ENCODE measurements at regions not wholly inside any gene's neighbourhood (a gene's known extent, or its start where the extent isn't known, plus 50 kb on each side); places are given as distances from the start of the nearest gene placed in this dataset.

- no peak for TF ChIP-seq TAF1 (IDR thresholded peaks at IDR 0.05; ENCODE audit: borderline replicate concordance, low read depth, low read length)
- no peak for TF ChIP-seq POLR2A (IDR thresholded peaks at IDR 0.05; ENCODE audit: low read depth, low read length)
Measured at GRCh38 chr15:35822153-35822552, 276.2 kb upstream of the DPH6 start.
